GM12878 (cell line): ENCODE measurements at regions not wholly inside any gene's neighbourhood (a gene's known extent, or its start where the extent isn't known, plus 50 kb on each side); places are given as distances from the start of the nearest gene placed in this dataset.

Experiments used
- ATAC-seq: fragments of 200-7000 bp; cut with Tn5 transposase; 3 replicates; pipeline ENCODE4 v1.9.1; 2020; ENCODE audit warnings: mild to moderate bottlenecking, moderate library complexity
- BruUV-seq: library from RNA; stranded (reverse); fragments of 400-500 nt; replicated peaks from 2 replicates; lab custom pipeline; 2021; lab: Mats Ljungman, UMichigan
- CTCF ChIA-PET: fragments of 300-600 bp; sonication (Branson Sonifier 250); formaldehyde crosslinking; extraction: SDS; loops from one replicate; lab custom pipeline; 2021; ENCODE audit warnings: inconsistent platforms; lab: Yijun Ruan, JAX
- POLR2A ChIA-PET: fragments of 350-600 bp; formaldehyde crosslinking; extraction: SDS; loops from one replicate; lab custom pipeline; 2021; ENCODE audit warnings: inconsistent platforms; lab: Charles Lee
- RAD21 ChIA-PET: fragments of 300-600 bp; sonication (Branson Sonifier 250); formaldehyde crosslinking; loops from one replicate; lab custom pipeline; 2023; ENCODE audit warnings: antibody characterized with exemption; ENCODE audit not compliant: unreplicated experiment; lab: Charles Lee
- SMC1A ChIA-PET: fragments of 300-600 bp; sonication (Branson Sonifier 250); formaldehyde crosslinking; loops from one replicate; lab custom pipeline; 2023; ENCODE audit not compliant: unreplicated experiment, uncharacterized antibody; lab: Charles Lee
- DNase-seq: peaks from one replicate; pipeline ENCODE4 v3.0.0-alpha.2; 2011; ENCODE audit warnings: low read depth, low spot score
- FAIRE-seq: peaks from 3 replicates; lab custom pipeline; 2011; peaks lifted over from hg19 to GRCh38; lab: Jason Lieb, UNC
- H2AFZ ChIP-seq: 2 replicates; pipeline ENCODE4 v1.6.0; 2011; ENCODE audit warnings: low read depth, low read length, control low read depth; ENCODE audit not compliant: control insufficient read depth
- H3K27ac ChIP-seq: 2 replicates; pipeline ENCODE4 v1.5.1; 2011; ENCODE audit warnings: control low read depth; ENCODE audit not compliant: control insufficient read depth, insufficient read depth
- H3K27me3 ChIP-seq, 2 experiments: replicated peaks in 1 of 2; 2 replicates each; pipeline versions ENCODE4 v1.6.0 to v1.6.1; 2011; ENCODE audit warnings: low read length in 1 of 2; ENCODE audit not compliant: control insufficient read depth in 2 of 2, insufficient read depth in 2 of 2
- H3K36me3 ChIP-seq, 2 experiments: 2 replicates each; pipeline ENCODE4 v1.5.1; 2011; ENCODE audit warnings: low read length in 1 of 2; ENCODE audit not compliant: control insufficient read depth in 2 of 2, insufficient read depth in 2 of 2
- H3K4me1 ChIP-seq: 2 replicates; pipeline ENCODE4 v1.6.1; 2011; ENCODE audit warnings: mild to moderate bottlenecking, low read length, moderate library complexity, mixed read lengths; ENCODE audit not compliant: control insufficient read depth, insufficient read depth
- H3K4me2 ChIP-seq: 2 replicates; pipeline ENCODE4 v1.6.0; 2011; ENCODE audit warnings: control low read depth; ENCODE audit not compliant: control insufficient read depth, insufficient read depth
- H3K4me3 ChIP-seq: fragments of 200-600 bp; sonication (generic); 2 replicates; pipeline ENCODE4 v1.5.1; 2016
- H3K79me2 ChIP-seq: 2 replicates; pipeline ENCODE4 v1.6.0; 2011; ENCODE audit warnings: low read length; ENCODE audit not compliant: control insufficient read depth, insufficient read depth
- H3K9ac ChIP-seq: 2 replicates; pipeline ENCODE4 v1.8.0; 2011; ENCODE audit warnings: low read length, control low read depth, mixed read lengths; ENCODE audit not compliant: control insufficient read depth, insufficient read depth
- H3K9me3 ChIP-seq: replicated peaks from 3 replicates; pipeline ENCODE4 v1.5.1; 2011; ENCODE audit warnings: mild to moderate bottlenecking, low read length; ENCODE audit not compliant: control insufficient read depth, insufficient read depth
- H4K20me1 ChIP-seq: 2 replicates; pipeline ENCODE4 v1.6.0; 2011; ENCODE audit not compliant: control insufficient read depth, insufficient read depth
- BMI1 ChIP-seq: fragments of 450-650 bp; IDR thresholded peaks from 2 replicates; pipeline ENCODE4 v1.6.1; 2016; ENCODE audit warnings: mild to moderate bottlenecking, moderate library complexity, borderline replicate concordance
- DPF2 ChIP-seq: fragments of 450-650 bp; IDR thresholded peaks from 2 replicates; pipeline ENCODE4 v1.6.1; 2017; ENCODE audit warnings: mild to moderate bottlenecking
- ELK1 ChIP-seq: IDR thresholded peaks from 2 replicates; pipeline ENCODE4 v1.6.1; 2012; ENCODE audit warnings: low read depth, low read length, improper control_type of control experiment
- ESRRA ChIP-seq: IDR thresholded peaks from 2 replicates; pipeline ENCODE4 v1.6.1; 2012; ENCODE audit warnings: mild to moderate bottlenecking, low read length, improper control_type of control experiment
- ETV6 ChIP-seq, 2 experiments: fragments of 450-650 bp in 1 of 2; IDR thresholded peaks in 1 of 2; conservative IDR thresholded peaks in 1 of 2; 2 replicates each; pipeline ENCODE4 v1.6.1; 2014; ENCODE audit warnings: antibody characterized with exemption in 1 of 2, borderline replicate concordance in 1 of 2, low read depth in 1 of 2, mild to moderate bottlenecking in 1 of 2, moderate library complexity in 1 of 2
- IKZF1 ChIP-seq: fragments of 450-650 bp; conservative IDR thresholded peaks from 2 replicates; pipeline ENCODE4 v1.6.1; 2017; ENCODE audit warnings: antibody characterized with exemption, mild to moderate bottlenecking
- IKZF2 ChIP-seq, 2 experiments: fragments of 450-650 bp; IDR thresholded peaks; 2 replicates each; pipeline ENCODE4 v1.6.1; 2017; ENCODE audit warnings: mild to moderate bottlenecking in 2 of 2, moderate library complexity in 2 of 2
- MEF2A ChIP-seq: IDR thresholded peaks from 2 replicates; pipeline ENCODE4 v1.6.1; 2011; ENCODE audit warnings: low read depth, mild to moderate bottlenecking, low read length, moderate library complexity; ENCODE audit not compliant: insufficient read depth
- NFYA ChIP-seq: IDR thresholded peaks from 2 replicates; pipeline ENCODE4 v1.6.1; 2011; ENCODE audit warnings: low read depth, mild to moderate bottlenecking, low read length, improper control_type of control experiment, borderline replicate concordance
- RELB ChIP-seq: fragments of 450-650 bp; IDR thresholded peaks from 2 replicates; pipeline ENCODE4 v1.6.1; 2017; ENCODE audit warnings: low read depth, mild to moderate bottlenecking, moderate library complexity
- TAF1 ChIP-seq: IDR thresholded peaks from 2 replicates; pipeline ENCODE4 v1.6.1; 2011; ENCODE audit warnings: mild to moderate bottlenecking, low read depth, low read length, borderline replicate concordance
- TBL1XR1 ChIP-seq: IDR thresholded peaks from 2 replicates; pipeline ENCODE4 v1.6.1; 2012; ENCODE audit warnings: low read depth, low read length, improper control_type of control experiment
- TCF12 ChIP-seq: IDR thresholded peaks from 2 replicates; pipeline ENCODE4 v1.6.1; 2011; ENCODE audit warnings: low read depth, mild to moderate bottlenecking, low read length
- ZBED1 ChIP-seq: IDR thresholded peaks from 2 replicates; pipeline ENCODE4 v1.6.1; 2016; ENCODE audit warnings: borderline replicate concordance
- ZSCAN29 ChIP-seq: fragments of 450-650 bp; IDR thresholded peaks from 2 replicates; pipeline ENCODE4 v1.6.1; 2017; ENCODE audit warnings: mild to moderate bottlenecking, moderate library complexity
- WGBS: methylation state at CpG from one replicate; pipeline ENCODE4 v1.1.6; 2016; ENCODE audit warnings: low lambda C conversion rate; ENCODE audit not compliant: insufficient replicate concordance, insufficient coverage; ENCODE audit errors: missing lambda C conversion rate; 5-methylcytosine and 5-hydroxymethylcytosine counted together
- in situ Hi-C: fragments of 300-500 bp; cut with MboI; formaldehyde crosslinking; loops from 9 replicates; pipeline ENCODE4 v1.14.3; 2018; ENCODE audit warnings: mixed read lengths
- intact Hi-C: fragments of 100-400 bp; cut with micrococcal nuclease; formaldehyde crosslinking; loops from one replicate; pipeline ENCODE4 v1.14.2; 2022; ENCODE audit not compliant: unreplicated experiment
- TF ChIP-seq, protein P1 (sequence below): fragments of 450-650 bp; IDR thresholded peaks from 2 replicates; pipeline ENCODE4 v1.6.1; 2016; ENCODE audit warnings: mild to moderate bottlenecking
- TF ChIP-seq, protein P2 (sequence below): IDR thresholded peaks from 2 replicates; pipeline ENCODE4 v1.6.1; 2011; ENCODE audit warnings: mild to moderate bottlenecking, low read depth, low read length, moderate library complexity; ENCODE audit not compliant: insufficient replicate concordance

GRCh38 chr3:132220986-132221385, 96.2 kb upstream of the ACP3 start:
- DNase-seq (no peak), FAIRE-seq (no peak), ATAC-seq (no peak)
- no peaks in the 10 kb centered on the region; a peak in 1 of 4 replicates for H3K27me3 ChIP-seq
- WGBS: 34% methylated on average over 4 of the region's 4 CpGs
- ChIA-PET RAD21 (no interaction called here), POLR2A (interaction anchor here (0.6 kb wide), 1 partner anchor 159 kb away, joined by 8 read pairs; no protein-coding TSS in a partner anchor), SMC1A (interaction anchor here (1.0 kb wide), 1 partner anchor 36 kb away, joined by 3 read pairs; no protein-coding TSS in a partner anchor), CTCF (interaction anchor here (1.1 to 2.0 kb wide), 4 partner anchors 9 to 132 kb away, joined by 3 to 7 read pairs (median 4); no protein-coding TSS in a partner anchor)
- H3K4me1 ChIP-seq: no peaks in the 10 kb centered on the region
- BruUV-seq: no TSS peak
- no peak overlapping the region for H2AFZ ChIP-seq
- no peaks in the 10 kb centered on the region for H3K36me3 ChIP-seq
- H4K20me1 ChIP-seq: no peaks in the 10 kb centered on the region
- no peaks in the 10 kb centered on the region for H3K9me3 ChIP-seq
- TF ChIP-seq, protein P1, sequence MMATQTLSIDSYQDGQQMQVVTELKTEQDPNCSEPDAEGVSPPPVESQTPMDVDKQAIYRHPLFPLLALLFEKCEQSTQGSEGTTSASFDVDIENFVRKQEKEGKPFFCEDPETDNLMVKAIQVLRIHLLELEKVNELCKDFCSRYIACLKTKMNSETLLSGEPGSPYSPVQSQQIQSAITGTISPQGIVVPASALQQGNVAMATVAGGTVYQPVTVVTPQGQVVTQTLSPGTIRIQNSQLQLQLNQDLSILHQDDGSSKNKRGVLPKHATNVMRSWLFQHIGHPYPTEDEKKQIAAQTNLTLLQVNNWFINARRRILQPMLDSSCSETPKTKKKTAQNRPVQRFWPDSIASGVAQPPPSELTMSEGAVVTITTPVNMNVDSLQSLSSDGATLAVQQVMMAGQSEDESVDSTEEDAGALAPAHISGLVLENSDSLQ: no peak
- no peak for TF ChIP-seq ZBED1
- TF ChIP-seq RELB: no peak
- no peak for TF ChIP-seq ETV6 (conservative IDR thresholded peaks at IDR 0.05 in 1 of 2, IDR thresholded peaks at IDR 0.05 in 1 of 2; ENCODE audit: borderline replicate concordance in 1 of 2, low read depth in 1 of 2)
- no peak for TF ChIP-seq MEF2A
- TF ChIP-seq, protein P2, sequence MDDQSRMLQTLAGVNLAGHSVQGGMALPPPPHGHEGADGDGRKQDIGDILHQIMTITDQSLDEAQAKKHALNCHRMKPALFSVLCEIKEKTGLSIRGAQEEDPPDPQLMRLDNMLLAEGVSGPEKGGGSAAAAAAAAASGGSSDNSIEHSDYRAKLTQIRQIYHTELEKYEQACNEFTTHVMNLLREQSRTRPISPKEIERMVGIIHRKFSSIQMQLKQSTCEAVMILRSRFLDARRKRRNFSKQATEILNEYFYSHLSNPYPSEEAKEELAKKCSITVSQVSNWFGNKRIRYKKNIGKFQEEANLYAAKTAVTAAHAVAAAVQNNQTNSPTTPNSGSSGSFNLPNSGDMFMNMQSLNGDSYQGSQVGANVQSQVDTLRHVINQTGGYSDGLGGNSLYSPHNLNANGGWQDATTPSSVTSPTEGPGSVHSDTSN: no peak
- no peak for TF ChIP-seq NFYA
- TF ChIP-seq DPF2: no peak
- TF ChIP-seq TCF12: no peak
- TF ChIP-seq BMI1: no peak
- no peak for TF ChIP-seq TAF1
- no peak for TF ChIP-seq IKZF2 (IDR thresholded peaks at IDR 0.05)
- TF ChIP-seq TBL1XR1: no peak
- no peak for TF ChIP-seq ZSCAN29
- no peak for TF ChIP-seq IKZF1
- no peak for TF ChIP-seq ESRRA
- no peak for TF ChIP-seq ELK1
- H3K79me2 ChIP-seq: no peaks in the 10 kb centered on the region
- H3K27ac ChIP-seq: no peak overlapping the region
- no peak overlapping the region for H3K9ac ChIP-seq
- no peak overlapping the region for H3K4me2 ChIP-seq
- in situ Hi-C loops (no loop called here), intact Hi-C loops (no loop called here)
- no peak overlapping the region for H3K4me3 ChIP-seq
